SK-N-MC (cell line): ENCODE measurements at regions not wholly inside any gene's neighbourhood (a gene's known extent, or its start where the extent isn't known, plus 50 kb on each side); places are given as distances from the start of the nearest gene placed in this dataset.

Experiments
- EZH2 ChIP-seq: fragments of 200-600 bp; sonication (generic); IDR thresholded peaks from one replicate; pipeline ENCODE4 v1.6.1; 2017; ENCODE audit warnings: antibody characterized with exemption
- POLR2AphosphoS5 ChIP-seq: IDR thresholded peaks from 2 replicates; pipeline ENCODE4 v1.6.1; 2012; ENCODE audit warnings: mild to moderate bottlenecking, low read depth, low read length, borderline replicate concordance

GRCh38 chr5:56320686-56321085, 87.6 kb upstream of the ANKRD55 start:
- TF ChIP-seq POLR2AphosphoS5: no peak
- TF ChIP-seq EZH2: no peak
